NB4 (cell line): ENCODE measurements at regions not wholly inside any gene's neighbourhood (a gene's known extent, or its start where the extent isn't known, plus 50 kb on each side); places are given as distances from the start of the nearest gene placed in this dataset.

Source experiments
- DNase-seq: peaks from one replicate; pipeline ENCODE4 v3.0.0; 2010; ENCODE audit warnings: low read depth
- H3K4me3 ChIP-seq: one replicate; pipeline ENCODE4 v1.5.1; 2011; ENCODE audit warnings: mild to moderate bottlenecking, low read depth, low read length, moderate library complexity
- CTCF ChIP-seq: IDR thresholded peaks from one replicate; pipeline ENCODE4 v1.5.1; 2012; ENCODE audit warnings: low read depth, low read length
- MAX ChIP-seq: IDR thresholded peaks from 2 replicates; pipeline ENCODE4 v1.6.1; 2011; ENCODE audit warnings: low read depth, low read length
- MYC ChIP-seq: IDR thresholded peaks from 2 replicates; pipeline ENCODE4 v1.6.1; 2011; ENCODE audit warnings: low read depth, low read length
- POLR2A ChIP-seq: IDR thresholded peaks from 2 replicates; pipeline ENCODE4 v1.6.1; 2011; ENCODE audit warnings: mild to moderate bottlenecking; ENCODE audit not compliant: insufficient read length; ENCODE audit errors: extremely low read depth

- no peak overlapping the region for H3K4me3 ChIP-seq
- no peak for TF ChIP-seq POLR2A
- TF ChIP-seq MAX = no peak
- DNase-seq = no peak
These were observed 878.7 kb upstream of the MAN1A1 start for GRCh38 chr6:120228297-120228696.

- DNase-seq = no peak
- no peak for TF ChIP-seq MAX
- TF ChIP-seq POLR2A = no peak
- TF ChIP-seq MYC = no peak
- TF ChIP-seq CTCF = no peak
- H3K4me3 ChIP-seq = no peak overlapping the region
These were observed 869.8 kb upstream of the MAN1A1 start for GRCh38 chr6:120219339-120219738.

- DNase-seq = no peak
- no peak for TF ChIP-seq MAX
- no peak for TF ChIP-seq POLR2A
- no peak for TF ChIP-seq CTCF
- no peak for TF ChIP-seq MYC
- H3K4me3 ChIP-seq = no peak overlapping the region
These were observed 864.5 kb upstream of the MAN1A1 start for GRCh38 chr6:120214088-120214499.

GRCh38 chr6:120211955-120212792 is 862.6 kb upstream of the MAN1A1 start:
- peak; percentile 61 for DNase-seq
- no peak for TF ChIP-seq MAX
- no peak for TF ChIP-seq POLR2A
- TF ChIP-seq CTCF = no peak
- no peak for TF ChIP-seq MYC
- H3K4me3 ChIP-seq = no peak overlapping the region

- H3K4me3 ChIP-seq = no peak overlapping the region
- no peak for DNase-seq
- TF ChIP-seq MAX (no peak), POLR2A (no peak), MYC (no peak), CTCF (no peak)
These were observed 853.3 kb upstream of the MAN1A1 start for GRCh38 chr6:120202878-120203277.

GRCh38 chr6:120200853-120201252 is 851.3 kb upstream of the MAN1A1 start:
- DNase-seq = no peak
- no peak overlapping the region for H3K4me3 ChIP-seq
- TF ChIP-seq CTCF (no peak), POLR2A (no peak), MYC (no peak), MAX (no peak)
